ENCODE measurements at regions not wholly inside any gene's neighbourhood (a gene's known extent, or its start where the extent isn't known, plus 50 kb on each side); places are given as distances from the start of the nearest gene placed in this dataset.

DNA sequence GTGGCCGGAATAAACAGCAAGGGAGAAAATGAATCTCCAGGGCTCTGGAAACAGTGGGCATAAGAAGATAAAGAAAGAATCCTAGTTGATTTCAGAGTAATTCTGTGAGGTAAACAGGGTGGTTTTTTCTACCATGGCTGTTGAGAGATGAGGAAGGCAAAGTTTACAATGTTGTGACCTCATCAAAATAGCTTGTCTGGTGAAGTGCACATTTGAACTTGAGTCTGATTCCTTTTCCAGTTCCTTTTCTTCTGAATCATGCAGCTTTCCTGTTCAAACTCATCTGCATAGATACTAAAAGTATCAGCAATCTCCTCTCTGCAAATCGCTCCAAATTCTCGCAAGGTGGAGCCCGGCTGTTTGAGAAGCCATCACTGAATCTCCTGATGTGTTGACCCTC is 161.7 kb downstream of the PLPP3 start:
- DNase-seq (ENCODE audit: low read depth): no peak

DNA sequence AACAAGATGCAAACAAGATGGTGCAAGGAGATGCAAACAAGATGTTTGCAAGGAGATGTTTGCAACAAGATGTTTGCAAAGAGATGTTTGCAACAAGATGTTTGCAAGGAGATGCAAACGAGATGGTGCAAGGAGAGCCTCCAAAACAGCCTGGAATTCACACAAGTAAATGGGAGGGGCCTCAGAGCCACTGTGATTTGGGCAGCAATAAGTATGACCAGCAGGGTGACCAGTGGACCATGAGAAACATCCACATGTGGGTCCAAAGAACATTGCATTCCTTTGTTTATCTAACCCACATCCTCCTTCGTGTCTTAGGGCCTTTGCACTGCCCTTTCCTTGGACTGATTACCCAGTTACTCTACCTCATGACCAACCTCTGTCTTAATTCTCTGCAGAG is 162.9 kb downstream of the PLPP3 start:
- no peak for DNase-seq (ENCODE audit: low read depth)

DNA sequence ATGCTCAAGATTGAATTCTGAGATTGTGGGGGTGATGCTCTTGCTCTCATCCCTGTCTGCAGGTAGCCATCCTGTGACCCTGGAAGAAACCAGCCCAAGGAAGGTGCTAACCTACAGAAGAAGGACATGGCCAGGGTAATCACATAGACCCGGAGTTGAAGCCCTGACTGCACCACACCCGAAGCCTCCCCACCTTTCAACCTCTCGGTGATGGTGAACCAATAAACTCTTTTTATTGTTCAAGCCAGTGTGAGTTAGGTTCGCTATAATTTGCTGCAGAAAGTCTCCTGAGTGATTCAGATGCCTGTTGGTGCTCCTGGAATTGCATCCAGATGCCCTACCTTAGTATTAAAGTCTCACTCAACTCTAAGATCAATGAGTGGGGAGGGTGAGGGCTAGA is 163.6 kb downstream of the PLPP3 start:
- DNase-seq (ENCODE audit: low read depth): no peak

DNA sequence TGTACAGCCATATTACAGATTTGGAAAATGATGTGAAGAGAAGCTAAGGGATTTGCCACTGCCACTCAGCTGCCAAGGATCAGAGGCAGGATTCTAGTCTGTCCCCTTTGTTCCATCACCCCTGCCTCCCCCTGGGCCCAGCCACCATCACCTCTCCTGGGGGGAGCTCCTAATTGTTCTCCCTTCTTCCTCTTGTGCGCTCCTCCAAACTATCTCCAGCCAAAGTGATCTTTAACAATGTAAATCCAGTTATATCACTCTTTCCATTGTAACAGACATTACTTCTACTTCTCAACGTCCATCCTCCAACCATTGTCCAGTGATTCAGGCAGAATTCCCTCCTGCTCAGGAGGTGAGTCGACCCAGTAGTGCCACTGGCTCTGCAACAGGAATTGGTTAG is 164.1 kb downstream of the PLPP3 start:
- DNase-seq (ENCODE audit: low read depth): no peak

DNA sequence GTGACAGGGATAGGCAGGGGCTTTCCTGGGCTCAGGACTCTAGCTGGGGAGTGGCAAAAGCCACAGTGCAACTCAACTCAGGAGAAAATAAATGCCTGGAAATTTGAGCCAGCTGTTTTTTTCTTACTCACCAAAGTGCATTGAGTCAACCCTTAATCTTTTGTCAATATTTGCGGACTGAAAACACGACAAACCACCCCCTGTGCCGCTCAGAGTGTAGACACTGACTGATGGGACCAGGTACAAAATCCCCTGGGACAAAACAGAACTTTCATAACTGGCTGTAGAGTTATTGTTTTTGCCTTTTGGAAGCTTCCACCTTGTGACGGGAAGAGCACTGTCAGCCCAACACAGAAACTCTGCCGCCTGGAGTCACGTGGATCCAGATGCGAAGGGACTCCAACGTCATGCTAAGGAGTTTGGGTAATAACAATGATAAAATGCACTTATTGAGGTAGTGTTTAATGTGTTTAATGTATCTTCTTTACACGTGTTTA is 164.6 kb downstream of the PLPP3 start:
- no peak for DNase-seq (ENCODE audit: low read depth)

DNA sequence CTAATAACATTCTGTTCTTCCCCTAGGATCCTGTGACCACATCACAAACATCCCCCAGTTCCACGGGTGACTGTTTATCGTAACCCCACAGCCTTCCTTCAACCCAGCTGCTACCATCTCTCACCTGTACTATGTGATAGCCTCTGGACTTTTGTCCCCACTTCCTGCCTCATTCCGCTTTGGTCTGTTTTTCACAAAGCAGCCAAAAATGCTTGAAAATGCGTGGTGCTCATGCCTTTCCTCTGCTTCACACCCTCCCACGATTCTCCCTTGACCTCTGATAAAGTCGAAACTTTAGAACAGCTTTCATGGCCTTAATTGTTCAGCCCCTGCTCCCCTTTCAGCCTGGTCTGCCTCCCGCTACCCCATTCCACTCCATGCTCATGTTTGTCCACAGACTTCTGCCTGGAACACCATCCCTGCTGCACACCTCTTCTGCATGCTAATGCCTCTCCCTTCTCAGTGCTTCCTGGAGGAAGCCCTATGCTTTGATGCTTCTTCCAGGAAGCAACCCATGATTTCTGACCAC is 165.6 kb downstream of the PLPP3 start:
- no peak for DNase-seq (ENCODE audit: low read depth)

DNA sequence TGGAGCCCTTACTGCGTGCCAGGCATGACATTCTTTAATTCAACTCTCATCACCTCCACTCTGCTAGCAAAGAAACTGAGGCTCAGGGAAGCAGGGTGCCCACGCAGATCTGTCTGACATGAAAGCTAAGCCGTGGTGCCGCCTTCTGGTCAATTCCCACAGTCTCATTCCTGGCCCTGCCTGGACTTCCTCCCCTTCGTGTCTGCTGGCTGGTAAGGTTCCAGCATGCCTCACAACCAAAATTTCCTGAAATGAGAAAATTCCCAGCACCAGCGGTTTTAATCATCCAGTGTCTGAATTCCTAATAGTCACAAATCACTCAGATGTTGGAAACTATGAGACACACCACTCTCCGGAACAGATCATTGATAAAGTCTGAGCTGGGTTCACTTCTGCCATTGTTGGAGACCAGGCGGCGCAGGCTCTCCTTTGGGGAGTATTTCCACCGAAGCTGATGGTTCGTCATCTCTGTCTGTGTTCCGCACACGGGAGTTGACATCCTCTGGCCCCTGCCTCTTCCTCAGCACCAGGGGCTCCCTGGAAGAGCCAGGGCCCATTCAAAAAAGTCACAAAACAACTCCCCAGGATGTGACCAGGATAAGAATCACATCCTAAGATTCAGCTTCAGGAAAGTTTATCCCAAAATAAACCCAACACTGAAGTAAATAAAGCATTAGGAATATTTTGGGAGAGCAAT is 167.7 kb downstream of the PLPP3 start:
- DNase-seq (ENCODE audit: low read depth): peak; percentile 71

DNA sequence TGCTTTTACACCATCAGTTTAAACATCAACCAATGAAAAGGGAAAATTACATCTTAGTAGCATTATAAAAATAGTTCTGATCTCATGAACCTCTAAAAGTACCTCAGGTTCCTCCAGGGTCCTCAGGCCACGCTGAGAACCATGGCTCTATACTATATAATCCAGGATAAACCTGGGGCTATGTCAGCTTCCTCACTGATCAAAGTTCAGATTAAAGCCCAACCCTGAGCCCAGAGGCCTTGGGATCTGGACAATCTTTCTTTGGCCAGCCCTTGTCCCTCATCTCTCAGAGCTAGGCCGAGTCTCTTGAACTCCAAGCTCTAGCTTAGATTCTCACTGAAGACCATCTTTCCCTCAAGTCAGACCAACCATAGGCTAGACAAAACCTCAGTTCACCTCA is 168.3 kb downstream of the PLPP3 start:
- no peak for DNase-seq (ENCODE audit: low read depth)

DNA sequence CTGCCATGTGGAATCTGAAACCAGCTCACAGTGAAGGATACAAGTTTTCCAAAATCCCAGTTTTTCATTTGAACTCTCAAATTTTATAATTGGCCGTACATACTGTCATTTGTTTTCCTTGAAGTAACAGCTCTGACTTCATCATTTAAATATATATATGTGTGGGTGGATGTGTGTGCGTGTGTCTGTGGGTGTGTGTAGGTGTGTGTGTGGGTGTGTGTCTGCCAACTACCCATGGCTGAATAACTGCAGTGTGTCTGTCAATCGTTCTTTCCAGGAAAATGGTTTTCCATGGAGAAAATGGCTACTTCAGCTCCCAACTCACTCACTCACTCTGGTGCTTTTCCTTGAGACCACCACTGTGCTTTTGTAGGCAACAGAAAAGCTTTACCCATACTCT is 169.0 kb downstream of the PLPP3 start:
- no peak for DNase-seq (ENCODE audit: low read depth)

DNA sequence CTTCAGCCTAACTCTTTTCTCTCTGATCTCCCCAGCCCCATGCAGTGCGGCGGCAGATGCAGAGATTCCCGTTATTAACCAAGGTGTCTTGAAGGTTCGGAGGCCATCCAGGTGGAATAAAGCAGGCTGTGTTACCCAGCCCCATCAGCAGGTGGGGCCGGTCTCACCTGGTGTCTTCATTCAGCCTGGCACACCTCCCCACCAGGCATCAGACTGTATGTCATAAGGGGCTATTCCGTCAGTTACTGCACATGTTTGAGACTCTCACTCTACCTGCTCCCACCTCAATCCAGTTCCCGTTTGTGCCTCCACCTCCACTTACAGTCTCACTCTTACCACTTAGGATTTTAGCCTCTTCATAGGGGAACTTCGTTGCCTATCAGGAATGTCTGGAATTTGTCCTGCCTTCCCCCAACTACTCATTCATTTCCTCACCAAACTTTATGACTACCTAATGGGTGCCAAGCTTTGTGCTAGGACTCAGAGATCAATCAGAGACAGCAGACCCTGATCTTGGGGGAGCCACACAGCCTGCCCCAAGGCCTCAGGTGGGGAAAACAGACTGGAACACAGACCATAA is 170.2 kb downstream of the PLPP3 start:
- DNase-seq (ENCODE audit: low read depth): no peak

DNA sequence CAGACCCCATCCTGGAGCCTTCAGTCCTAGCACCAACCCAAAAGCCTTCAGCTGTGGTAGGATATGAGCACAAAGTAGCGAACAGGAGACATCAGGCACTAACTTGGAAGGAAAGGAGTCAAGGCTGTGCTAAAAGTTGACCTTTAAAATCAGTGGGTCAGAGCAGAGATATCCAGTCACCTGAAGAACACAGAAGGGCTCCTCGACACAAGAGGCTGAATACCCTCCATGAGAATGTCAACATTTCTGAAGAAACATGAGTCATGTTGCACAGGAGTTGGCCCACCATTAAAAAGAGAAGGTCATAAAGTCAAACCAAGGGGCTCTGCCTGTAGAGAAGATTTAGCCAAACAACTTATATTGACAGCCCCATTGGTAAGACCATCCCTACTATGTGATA is 172.5 kb downstream of the PLPP3 start:
- DNase-seq (ENCODE audit: low read depth): no peak

DNA sequence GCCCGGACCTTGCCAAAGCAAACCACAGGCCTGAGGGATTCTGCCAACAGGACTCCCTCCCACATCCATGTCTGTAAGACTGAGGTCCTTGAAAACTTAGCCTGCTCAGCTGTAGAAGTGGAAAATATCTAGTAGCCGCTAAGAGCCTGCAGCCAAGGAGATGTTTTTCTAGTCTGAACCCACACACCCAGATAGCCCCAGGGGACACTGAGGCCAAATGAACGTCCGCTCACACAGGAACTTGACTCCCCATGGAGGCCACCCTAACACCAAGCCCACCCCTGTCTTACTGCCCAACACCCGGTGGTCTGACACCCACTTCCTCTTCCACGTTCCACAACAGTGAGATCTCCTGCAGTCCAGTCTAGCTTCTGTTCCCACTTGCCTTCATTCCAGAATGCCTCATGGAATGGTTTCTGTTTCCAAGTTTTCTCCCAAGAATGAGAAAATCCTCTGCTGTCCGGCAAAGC is 174.8 kb downstream of the PLPP3 start:
- peak; percentile 19 for DNase-seq (ENCODE audit: low read depth)

DNA sequence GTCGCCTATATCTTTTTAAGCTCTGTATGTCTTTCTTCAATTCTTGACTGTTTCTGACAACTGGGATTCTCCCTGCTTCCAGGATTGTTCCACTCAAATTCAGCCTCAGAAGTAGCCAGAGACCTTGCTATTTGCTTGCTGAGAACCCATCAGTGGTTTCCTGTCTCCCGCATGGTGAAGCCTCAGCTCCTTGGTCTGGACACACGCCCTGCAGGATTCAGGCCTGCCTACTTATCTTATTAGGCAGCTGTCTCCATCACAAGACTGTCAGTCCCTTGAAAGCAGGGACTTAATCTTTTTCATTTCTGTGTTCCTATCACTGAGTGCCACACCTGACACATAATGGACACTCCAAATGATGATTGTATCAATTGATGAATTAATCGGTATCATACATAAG is 175.3 kb downstream of the PLPP3 start:
- DNase-seq (ENCODE audit: low read depth): no peak

DNA sequence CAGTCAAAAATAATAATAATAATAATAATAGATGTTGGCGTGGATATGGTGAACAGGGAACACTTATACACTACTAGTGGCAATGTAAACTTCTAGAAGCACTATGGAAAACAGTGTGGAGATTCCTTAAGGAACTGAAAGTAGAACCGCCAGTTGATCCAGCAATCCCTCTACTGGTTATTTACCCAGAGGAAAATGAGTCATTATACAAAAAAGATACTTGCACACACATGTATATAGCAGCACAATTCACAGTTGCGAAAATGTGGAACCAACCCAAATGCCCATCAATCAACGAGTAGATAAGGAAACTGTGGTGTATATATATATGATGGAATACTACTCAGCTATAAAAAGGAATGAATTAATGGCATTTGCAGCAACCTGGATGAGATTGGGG is 176.0 kb downstream of the PLPP3 start:
- no peak for DNase-seq (ENCODE audit: low read depth)

DNA sequence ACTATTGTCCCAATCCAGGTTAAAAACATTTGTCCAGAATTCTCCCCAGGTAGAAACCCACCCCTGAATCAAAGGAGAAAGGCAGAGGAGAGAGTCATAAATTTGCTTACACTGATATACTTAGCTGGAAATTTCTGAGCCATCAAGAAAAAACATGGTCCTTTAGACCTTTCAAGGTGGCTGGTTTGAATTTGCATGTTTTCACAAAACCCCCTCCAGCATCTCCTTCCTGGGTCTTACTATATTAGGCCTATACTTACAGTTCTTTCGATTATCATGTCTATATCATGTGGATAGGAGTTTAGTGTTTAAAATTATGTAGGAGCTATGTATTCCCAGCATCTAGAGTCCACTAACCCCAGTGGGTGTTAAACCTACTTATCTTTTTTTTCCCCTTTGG is 178.2 kb downstream of the PLPP3 start:
- no peak for DNase-seq (ENCODE audit: low read depth)

DNA sequence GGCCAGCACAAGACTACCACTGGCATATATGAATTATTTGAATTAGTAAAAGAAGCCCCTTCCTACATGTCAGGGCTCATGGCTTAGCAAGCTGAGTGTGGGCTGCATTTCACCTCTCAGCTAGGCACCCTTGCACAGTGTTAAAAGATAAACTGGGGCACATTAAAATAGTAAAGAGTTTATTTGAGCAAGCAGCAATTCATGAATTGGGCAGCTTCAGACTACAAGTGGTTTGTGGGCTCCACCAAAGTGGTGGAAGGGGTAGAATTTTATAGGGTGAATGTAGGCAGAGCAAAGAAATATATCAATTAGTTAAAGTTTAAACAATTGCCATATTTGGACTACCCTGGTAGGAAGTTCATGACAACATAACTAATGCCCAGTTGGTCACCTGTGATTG is 178.8 kb downstream of the PLPP3 start:
- no peak for DNase-seq (ENCODE audit: low read depth)

DNA sequence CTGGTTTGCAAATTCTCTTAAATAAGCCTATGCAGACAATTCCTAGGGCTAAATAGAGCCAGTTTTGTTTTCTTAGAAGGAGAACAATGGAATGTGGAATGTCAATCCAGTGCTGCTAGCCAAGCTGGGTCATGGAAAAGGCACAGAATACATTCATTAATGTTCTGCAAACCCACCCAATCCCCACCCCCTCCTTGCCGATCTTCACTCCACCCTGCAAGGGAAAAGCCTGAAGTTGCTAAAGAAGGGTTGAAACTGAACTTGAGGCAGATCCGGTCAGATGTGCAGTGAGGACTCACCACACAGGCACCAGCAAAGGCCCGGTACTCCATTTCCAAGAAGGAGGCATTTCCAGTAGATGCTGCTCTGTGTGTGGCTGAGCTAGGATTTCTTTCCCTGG is 179.6 kb downstream of the PLPP3 start:
- DNase-seq (ENCODE audit: low read depth): no peak

DNA sequence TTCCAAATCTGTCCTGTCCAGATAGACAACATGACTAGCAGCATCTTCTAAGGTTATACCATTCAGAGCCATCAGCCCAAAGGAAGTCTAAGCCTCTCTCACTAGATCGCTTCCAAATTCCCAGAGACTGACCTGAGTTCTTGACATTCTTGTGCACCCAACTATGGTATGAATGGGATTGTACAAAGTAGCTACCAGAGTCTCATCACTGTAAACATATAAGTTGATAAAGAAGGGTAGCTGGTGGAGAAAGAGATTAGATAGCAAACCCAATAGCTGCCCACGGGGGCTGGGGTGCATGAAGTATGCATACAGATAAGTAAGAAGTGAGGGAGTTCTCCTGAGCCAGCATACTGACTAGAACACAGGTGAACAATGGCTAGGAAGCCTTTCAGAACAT is 180.0 kb downstream of the PLPP3 start:
- DNase-seq (ENCODE audit: low read depth): no peak

DNA sequence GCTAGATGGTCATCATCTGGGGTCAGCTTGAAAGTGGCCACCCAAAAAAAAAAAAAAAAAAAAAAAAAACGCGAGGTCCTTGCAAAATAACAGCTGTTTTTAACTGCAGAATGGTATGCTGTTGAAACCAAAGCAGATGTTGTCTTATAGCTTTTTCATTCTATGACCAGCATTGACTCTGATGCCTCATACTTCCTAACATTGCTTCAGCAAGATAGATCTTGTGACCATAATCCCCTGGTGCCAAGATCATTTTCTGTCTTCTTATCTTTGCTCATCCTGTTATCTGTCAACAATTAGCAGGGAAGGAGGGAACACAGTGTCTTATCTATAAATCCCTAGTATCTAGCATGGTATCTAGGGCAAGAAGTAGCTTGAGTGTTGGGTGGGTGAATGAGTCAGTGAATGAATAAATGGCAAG is 181.5 kb downstream of the PLPP3 start:
- DNase-seq (ENCODE audit: low read depth): peak; percentile 54

DNA sequence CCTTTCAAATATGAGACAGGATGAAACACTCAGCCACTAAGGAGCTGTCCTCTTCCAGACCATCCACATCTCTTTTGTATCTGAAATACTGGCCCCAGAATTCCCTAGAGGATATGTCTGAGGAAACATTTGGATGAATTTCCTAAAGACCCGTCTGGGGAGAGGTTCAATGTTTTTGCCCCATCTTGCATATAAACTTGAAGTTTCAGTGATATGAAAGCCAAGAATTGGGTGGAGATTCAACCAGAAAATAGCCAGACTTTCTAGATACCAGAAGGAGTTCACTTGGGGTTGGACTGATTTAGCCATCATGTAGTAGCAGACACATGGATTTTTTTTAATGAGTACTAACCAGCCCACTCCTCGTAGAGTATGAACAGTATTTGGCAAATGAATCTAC is 182.0 kb downstream of the PLPP3 start:
- DNase-seq (ENCODE audit: low read depth): peak; percentile 42

DNA sequence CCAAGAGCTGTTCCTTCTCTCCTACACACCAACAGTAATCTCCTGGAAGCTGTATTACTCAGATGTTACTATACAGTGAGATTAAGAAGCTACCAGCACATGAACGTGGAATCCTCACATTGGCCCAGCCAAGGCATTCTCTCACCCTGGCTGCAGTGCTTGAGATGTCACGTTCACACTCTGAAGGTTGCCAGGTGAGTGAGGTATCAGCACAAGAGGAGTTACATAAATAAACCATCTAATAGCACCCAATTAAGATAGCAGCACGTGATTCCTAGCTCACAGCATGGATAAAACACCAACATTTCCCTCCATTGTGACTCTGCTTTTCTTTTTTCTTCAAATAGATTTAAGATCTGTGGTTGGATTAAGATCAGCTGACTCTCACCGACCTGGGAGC is 182.8 kb downstream of the PLPP3 start:
- DNase-seq (ENCODE audit: low read depth): no peak

DNA sequence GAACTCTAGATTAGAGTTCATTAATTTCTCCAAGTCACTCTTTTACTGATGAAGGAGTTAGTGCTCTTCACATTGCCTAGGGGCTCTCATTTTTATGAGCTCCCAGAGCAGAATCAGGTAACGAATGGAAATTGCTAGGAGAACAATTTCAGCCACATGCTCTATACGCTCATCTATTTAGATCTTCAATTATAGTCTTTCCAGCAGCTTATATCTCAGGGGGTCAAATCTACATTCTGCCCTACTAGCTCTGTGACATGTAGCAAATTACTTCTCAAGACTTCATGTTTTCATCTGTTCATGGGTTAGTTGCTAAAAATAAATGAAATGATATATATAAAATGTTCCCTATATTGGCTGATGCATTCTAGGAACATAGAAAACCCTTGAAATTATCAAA is 183.6 kb downstream of the PLPP3 start:
- DNase-seq (ENCODE audit: low read depth): no peak

DNA sequence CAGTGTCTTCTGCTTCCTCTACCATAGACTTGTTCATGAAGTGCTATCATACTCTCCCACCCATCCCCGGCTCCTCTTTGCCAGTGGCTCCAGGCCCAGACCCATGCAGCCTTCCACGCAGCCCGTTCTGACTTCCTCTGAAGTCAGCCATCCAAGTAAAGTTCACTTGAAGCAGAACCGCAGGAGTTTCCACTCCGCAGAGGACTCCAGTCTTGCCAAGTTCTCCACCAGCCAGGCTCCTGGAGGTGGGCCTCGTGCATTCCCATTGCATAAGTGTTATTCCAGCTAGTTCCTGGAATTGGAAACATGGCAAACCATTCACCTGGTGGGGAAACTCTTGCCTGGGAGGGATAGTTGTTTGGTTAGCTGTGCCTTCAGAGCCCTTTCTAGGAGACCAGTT is 185.1 kb downstream of the PLPP3 start:
- DNase-seq (ENCODE audit: low read depth): no peak
